PC-9 (cell line): ENCODE measurements at regions not wholly inside any gene's neighbourhood (a gene's known extent, or its start where the extent isn't known, plus 50 kb on each side); places are given as distances from the start of the nearest gene placed in this dataset.

Experiments used
- BruUV-seq: library from RNA; stranded (reverse); fragments of 400-500 nt; replicated peaks from 2 replicates; lab custom pipeline; 2021; lab: Mats Ljungman, UMichigan
- CTCF ChIA-PET: fragments of 300-600 bp; sonication (Branson Sonifier 250); formaldehyde crosslinking; loops from one replicate; lab custom pipeline; 2022; ENCODE audit warnings: antibody characterized with exemption; lab: Charles Lee
- POLR2A ChIA-PET: fragments of 300-600 bp; sonication (Branson Sonifier 250); formaldehyde crosslinking; loops from one replicate; lab custom pipeline; 2022; ENCODE audit warnings: antibody characterized with exemption; ENCODE audit not compliant: unreplicated experiment; lab: Charles Lee
- DNase-seq, 2 experiments: peaks; one replicate each; pipeline versions ENCODE4 v3.0.0 to v3.0.0-alpha.2; 2015 to 2022; ENCODE audit warnings: mixed read lengths in 1 of 2
- H2AFZ ChIP-seq: fragments of 200-600 bp; sonication (generic); 2 replicates; pipeline ENCODE4 v1.8.1; 2017; ENCODE audit warnings: antibody characterized with exemption
- H3F3A ChIP-seq: fragments of 200-600 bp; sonication (generic); 2 replicates; pipeline ENCODE4 v1.8.1; 2017; ENCODE audit warnings: antibody characterized with exemption, mild to moderate bottlenecking, low read depth; ENCODE audit not compliant: insufficient read depth
- H3K27ac ChIP-seq: fragments of 200-600 bp; sonication (generic); 2 replicates; pipeline ENCODE4 v1.6.1; 2016; ENCODE audit warnings: mixed run types
- H3K27me3 ChIP-seq: fragments of 200-600 bp; sonication (generic); 2 replicates; pipeline ENCODE4 v1.6.1; 2016; ENCODE audit warnings: low read depth, mixed run types; ENCODE audit not compliant: insufficient read depth
- H3K36me3 ChIP-seq: fragments of 200-600 bp; sonication (generic); 2 replicates; pipeline ENCODE4 v1.6.1; 2016; ENCODE audit warnings: low read depth, mixed run types
- H3K4me1 ChIP-seq: fragments of 200-600 bp; sonication (generic); replicated peaks from 2 replicates; pipeline ENCODE4 v1.6.1; 2016; ENCODE audit warnings: mixed run types; ENCODE audit not compliant: insufficient read depth
- H3K4me2 ChIP-seq: fragments of 200-600 bp; sonication (generic); 2 replicates; pipeline ENCODE4 v1.6.1; 2017; ENCODE audit warnings: mixed run types
- H3K4me3 ChIP-seq: fragments of 200-600 bp; sonication (generic); 2 replicates; pipeline ENCODE4 v1.6.1; 2016; ENCODE audit warnings: mixed run types
- H3K79me2 ChIP-seq: fragments of 200-600 bp; sonication (generic); 2 replicates; pipeline ENCODE4 v1.6.1; 2017; ENCODE audit warnings: low read depth, mixed run types
- H3K9me2 ChIP-seq: fragments of 200-600 bp; sonication (generic); 2 replicates; pipeline ENCODE4 v1.8.1; 2017; ENCODE audit warnings: mild to moderate bottlenecking; ENCODE audit not compliant: insufficient read depth
- H3K9me3 ChIP-seq: fragments of 200-600 bp; sonication (generic); 2 replicates; pipeline ENCODE4 v1.8.1; 2016; ENCODE audit warnings: low read depth; ENCODE audit not compliant: insufficient read depth
- H4K20me1 ChIP-seq: fragments of 200-600 bp; sonication (generic); 2 replicates; pipeline ENCODE4 v1.8.1; 2017; ENCODE audit not compliant: insufficient read depth
- EZH2 ChIP-seq: fragments of 200-600 bp; sonication (generic); IDR thresholded peaks from 2 replicates; pipeline ENCODE4 v1.8.0; 2017; ENCODE audit warnings: antibody characterized with exemption, low read depth
- intact Hi-C: fragments of 100-400 bp; cut with micrococcal nuclease; formaldehyde crosslinking; loops from one replicate; pipeline ENCODE4 v1.10.0; 2022; ENCODE audit not compliant: unreplicated experiment
- TF ChIP-seq, protein P1 (sequence below): fragments of 200-600 bp; sonication (generic); conservative IDR thresholded peaks from 2 replicates; pipeline ENCODE4 v1.6.1; 2017; ENCODE audit warnings: mixed run types, antibody characterized with exemption, mild to moderate bottlenecking, moderate library complexity

GRCh38 chr21:20353351-20353750, 644.9 kb upstream of the NCAM2 start:
- Histone ChIP-seq H4K20me1 (no peaks in the 10 kb centered on the region), H3F3A (no peaks in the 10 kb centered on the region), H3K4me1 (no peaks in the 10 kb centered on the region), H3K4me3 (no peak overlapping the region), H3K27me3 (no peaks in the 10 kb centered on the region), H3K79me2 (no peaks in the 10 kb centered on the region), H3K36me3 (no peaks in the 10 kb centered on the region), H3K9me3 (no peaks in the 10 kb centered on the region), H3K4me2 (no peak overlapping the region), H2AFZ (no peak overlapping the region), H3K27ac (no peak overlapping the region), H3K9me2 (no peaks in the 10 kb centered on the region)
- POLR2A ChIA-PET, result interaction anchor here (0.7 kb wide), 1 partner anchor 537 kb away, joined by 7 read pairs; no protein-coding TSS in a partner anchor
- intact Hi-C loops, result no loop called here
- no peak for TF ChIP-seq EZH2
- TF ChIP-seq, protein P1, sequence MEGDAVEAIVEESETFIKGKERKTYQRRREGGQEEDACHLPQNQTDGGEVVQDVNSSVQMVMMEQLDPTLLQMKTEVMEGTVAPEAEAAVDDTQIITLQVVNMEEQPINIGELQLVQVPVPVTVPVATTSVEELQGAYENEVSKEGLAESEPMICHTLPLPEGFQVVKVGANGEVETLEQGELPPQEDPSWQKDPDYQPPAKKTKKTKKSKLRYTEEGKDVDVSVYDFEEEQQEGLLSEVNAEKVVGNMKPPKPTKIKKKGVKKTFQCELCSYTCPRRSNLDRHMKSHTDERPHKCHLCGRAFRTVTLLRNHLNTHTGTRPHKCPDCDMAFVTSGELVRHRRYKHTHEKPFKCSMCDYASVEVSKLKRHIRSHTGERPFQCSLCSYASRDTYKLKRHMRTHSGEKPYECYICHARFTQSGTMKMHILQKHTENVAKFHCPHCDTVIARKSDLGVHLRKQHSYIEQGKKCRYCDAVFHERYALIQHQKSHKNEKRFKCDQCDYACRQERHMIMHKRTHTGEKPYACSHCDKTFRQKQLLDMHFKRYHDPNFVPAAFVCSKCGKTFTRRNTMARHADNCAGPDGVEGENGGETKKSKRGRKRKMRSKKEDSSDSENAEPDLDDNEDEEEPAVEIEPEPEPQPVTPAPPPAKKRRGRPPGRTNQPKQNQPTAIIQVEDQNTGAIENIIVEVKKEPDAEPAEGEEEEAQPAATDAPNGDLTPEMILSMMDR, result no peak
- DNase-seq, result peak in 1 of 2 experiments; percentile 46
- CTCF ChIA-PET, result no interaction called here
- BruUV-seq, result no TSS peak

DNA sequence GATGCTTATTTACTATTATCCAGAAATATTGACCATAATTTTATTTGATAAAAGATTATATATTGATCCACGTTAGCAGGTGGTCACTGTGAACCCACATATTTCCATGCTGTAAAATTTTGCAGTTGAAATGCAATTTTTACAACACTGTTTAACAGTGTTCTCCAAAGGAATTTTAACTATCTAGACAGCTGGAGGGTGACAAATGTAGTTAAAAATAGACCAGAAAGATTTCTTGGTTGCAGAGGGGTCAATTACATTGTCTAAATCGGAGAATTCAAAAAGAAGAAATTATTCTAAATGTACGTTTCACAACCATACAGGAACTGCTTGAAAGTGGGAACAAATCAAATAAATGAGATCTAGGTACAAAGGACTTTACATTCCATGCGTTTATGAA, 625.2 kb upstream of the NCAM2 start:
- no peak overlapping the region for H3K27ac ChIP-seq
- BruUV-seq, result no TSS peak
- H3K4me3 ChIP-seq, result no peak overlapping the region
- H3K36me3 ChIP-seq, result no peaks in the 10 kb centered on the region
- no peak overlapping the region for H2AFZ ChIP-seq
- ChIA-PET CTCF (no interaction called here), POLR2A (no interaction called here)
- no peak for DNase-seq
- H3K27me3 ChIP-seq, result no peaks in the 10 kb centered on the region
- no peaks in the 10 kb centered on the region for H3F3A ChIP-seq
- no peak for TF ChIP-seq EZH2
- TF ChIP-seq, protein P1, result no peak
- H3K4me2 ChIP-seq, result no peak overlapping the region
- intact Hi-C loops, result no loop called here
- H4K20me1 ChIP-seq, result no peaks in the 10 kb centered on the region
- no peaks in the 10 kb centered on the region for H3K9me3 ChIP-seq
- no peaks in the 10 kb centered on the region for H3K4me1 ChIP-seq
- no peaks in the 10 kb centered on the region for H3K9me2 ChIP-seq
- no peaks in the 10 kb centered on the region for H3K79me2 ChIP-seq

GRCh38 chr21:20377250-20377649, 621.0 kb upstream of the NCAM2 start:
- Histone ChIP-seq H3K9me3 (no peaks in the 10 kb centered on the region), H3K9me2 (no peaks in the 10 kb centered on the region), H3F3A (no peaks in the 10 kb centered on the region), H3K4me1 (no peaks in the 10 kb centered on the region), H4K20me1 (no peaks in the 10 kb centered on the region), H3K79me2 (no peaks in the 10 kb centered on the region), H2AFZ (no peak overlapping the region), H3K4me3 (no peak overlapping the region), H3K27ac (no peak overlapping the region), H3K4me2 (no peak overlapping the region), H3K36me3 (no peaks in the 10 kb centered on the region), H3K27me3 (no peaks in the 10 kb centered on the region)
- ChIA-PET CTCF (no interaction called here), POLR2A (no interaction called here)
- TF ChIP-seq, protein P1, result no peak
- no peak for TF ChIP-seq EZH2
- intact Hi-C loops, result no loop called here
- no TSS peak for BruUV-seq
- DNase-seq, result no peak
